Keratinocyte (primary cell): ENCODE measurements at regions not wholly inside any gene's neighbourhood (a gene's known extent, or its start where the extent isn't known, plus 50 kb on each side); places are given as distances from the start of the nearest gene placed in this dataset.

Experiments
- EZH2 ChIP-seq: IDR thresholded peaks from one replicate; pipeline ENCODE4 v1.6.1; 2012; ENCODE audit warnings: inconsistent platforms, mild to moderate bottlenecking, low read length, moderate library complexity
- TF ChIP-seq, protein P1 (sequence below), 3 experiments: IDR thresholded peaks in 1 of 3; conservative IDR thresholded peaks in 1 of 3; optimal IDR thresholded peaks in 1 of 3; 2 replicates in 2 of 3; 3 replicates in 1 of 3; pipeline versions ENCODE3 to v1.5.1; 2011; ENCODE audit warnings: low read length in 3 of 3, mild to moderate bottlenecking in 3 of 3, moderate library complexity in 2 of 3, control low read depth in 1 of 3, inconsistent platforms in 1 of 3; ENCODE audit not compliant: insufficient read depth in 2 of 3; ENCODE audit errors: extremely low read depth in 1 of 3

- TF ChIP-seq, protein P1, sequence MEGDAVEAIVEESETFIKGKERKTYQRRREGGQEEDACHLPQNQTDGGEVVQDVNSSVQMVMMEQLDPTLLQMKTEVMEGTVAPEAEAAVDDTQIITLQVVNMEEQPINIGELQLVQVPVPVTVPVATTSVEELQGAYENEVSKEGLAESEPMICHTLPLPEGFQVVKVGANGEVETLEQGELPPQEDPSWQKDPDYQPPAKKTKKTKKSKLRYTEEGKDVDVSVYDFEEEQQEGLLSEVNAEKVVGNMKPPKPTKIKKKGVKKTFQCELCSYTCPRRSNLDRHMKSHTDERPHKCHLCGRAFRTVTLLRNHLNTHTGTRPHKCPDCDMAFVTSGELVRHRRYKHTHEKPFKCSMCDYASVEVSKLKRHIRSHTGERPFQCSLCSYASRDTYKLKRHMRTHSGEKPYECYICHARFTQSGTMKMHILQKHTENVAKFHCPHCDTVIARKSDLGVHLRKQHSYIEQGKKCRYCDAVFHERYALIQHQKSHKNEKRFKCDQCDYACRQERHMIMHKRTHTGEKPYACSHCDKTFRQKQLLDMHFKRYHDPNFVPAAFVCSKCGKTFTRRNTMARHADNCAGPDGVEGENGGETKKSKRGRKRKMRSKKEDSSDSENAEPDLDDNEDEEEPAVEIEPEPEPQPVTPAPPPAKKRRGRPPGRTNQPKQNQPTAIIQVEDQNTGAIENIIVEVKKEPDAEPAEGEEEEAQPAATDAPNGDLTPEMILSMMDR (optimal IDR thresholded peaks at IDR 0.05 in 1 of 3, IDR thresholded peaks at IDR 0.05 in 1 of 3, conservative IDR thresholded peaks at IDR 0.05 in 1 of 3; ENCODE audit: extremely low read depth in 1 of 3, insufficient read depth in 2 of 3, low read length in 3 of 3) = no peak
- TF ChIP-seq EZH2 = no peak
Measured at GRCh38 chr6:114439411-114439810, 96.6 kb upstream of the HS3ST5 start.
